Nucleus accumbens (tissue), 56 donors: ENCODE measurements at regions not wholly inside any gene's neighbourhood (a gene's known extent, or its start where the extent isn't known, plus 50 kb on each side); places are given as distances from the start of the nearest gene placed in this dataset.
A peak's percentile ranks its signal among the peaks of the same experiment; 100 is the strongest.
"Not testable (repeated sequence)": the region's sequence is repeated elsewhere in the genome, so short reads cannot be mapped to it uniquely, and the experiment has no call there.

ENCODE experiments used
- DNase-seq, 56 donors: peaks; one replicate each; lab custom pipeline; 2025; lab: John Stamatoyannopoulos, UW

DNA sequence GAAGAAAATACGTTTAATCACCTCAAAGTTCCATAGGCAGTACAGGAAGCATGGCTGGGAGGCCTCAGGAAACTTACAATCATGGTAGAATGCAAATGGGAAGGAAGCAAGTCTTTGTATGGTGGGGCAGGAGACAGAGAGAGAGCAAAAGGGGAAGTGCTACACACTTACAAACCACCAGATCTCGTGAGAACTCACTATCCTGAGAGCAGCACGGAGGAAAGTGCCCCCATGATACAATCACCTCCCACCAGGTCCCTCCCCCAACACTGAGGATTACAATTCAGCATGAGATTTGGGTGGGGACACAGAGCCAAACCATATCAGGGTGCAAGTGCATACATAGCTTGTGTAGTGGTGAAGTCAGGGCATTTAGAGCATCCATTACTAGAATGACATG is 92.3 kb upstream of the ANKRD10 start:
- no peak for DNase-seq

DNA sequence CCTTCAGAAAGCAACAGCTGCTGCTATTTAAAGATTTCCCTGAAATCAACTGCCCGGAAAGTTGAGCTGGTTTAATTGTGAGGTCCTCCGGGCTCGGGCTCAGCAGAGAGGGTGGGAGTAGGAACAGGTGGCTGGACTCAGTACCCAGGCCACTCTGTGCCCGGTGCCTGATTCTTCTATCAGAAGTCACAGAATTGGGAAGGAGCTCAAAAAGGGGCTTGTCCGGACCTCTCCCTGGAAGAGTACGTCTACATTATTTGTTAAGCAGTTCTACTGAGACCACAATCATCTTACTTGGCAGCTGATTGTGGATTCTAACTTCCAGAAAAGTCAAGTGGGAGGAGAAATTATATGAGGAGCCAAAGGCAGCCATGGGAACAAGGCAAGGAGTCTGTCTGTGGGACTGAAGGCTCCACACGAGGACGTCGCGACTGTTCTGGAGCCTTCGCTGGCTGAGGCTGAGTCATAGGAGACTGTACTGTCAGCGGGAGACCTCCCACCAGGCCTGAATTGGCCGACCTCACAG is 91.7 kb upstream of the ANKRD10 start:
- peak in 15 of 56 donors; percentile 9 to 66 (median 19) for DNase-seq

DNA sequence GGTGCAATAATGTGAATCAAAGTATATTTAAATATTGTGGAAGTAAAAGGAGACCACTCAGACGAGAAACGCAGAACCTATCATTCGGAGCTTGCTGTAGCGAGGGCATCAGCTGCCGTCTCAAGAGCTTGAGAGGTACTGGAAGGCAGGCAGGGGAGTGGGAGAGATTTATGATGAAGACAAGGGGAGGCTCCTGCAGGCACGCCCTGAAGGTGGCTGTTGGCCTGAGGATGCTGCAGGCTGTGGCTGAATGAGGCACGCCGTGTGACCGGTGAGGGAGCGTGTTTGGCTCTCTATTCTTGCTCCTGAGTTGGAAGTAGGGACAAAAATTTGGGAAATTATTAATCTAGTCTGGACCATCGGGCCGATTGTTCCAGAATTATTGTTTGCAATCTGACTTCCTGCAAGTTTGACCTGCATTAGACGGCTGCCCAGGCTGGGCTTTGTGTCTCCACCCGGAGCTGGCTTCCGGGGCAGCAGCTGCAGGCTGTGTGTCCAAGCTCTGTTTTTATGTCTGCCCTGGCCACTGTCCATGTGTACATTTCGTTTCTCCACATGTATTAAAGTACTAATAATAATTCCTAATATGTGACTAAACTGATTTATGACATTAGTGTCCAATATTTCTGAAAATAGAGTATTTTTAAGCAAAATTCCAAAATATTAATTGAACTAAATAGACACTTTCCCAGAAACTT is 91.1 kb upstream of the ANKRD10 start:
- peak in 1 of 56 donors; percentile 30 for DNase-seq

DNA sequence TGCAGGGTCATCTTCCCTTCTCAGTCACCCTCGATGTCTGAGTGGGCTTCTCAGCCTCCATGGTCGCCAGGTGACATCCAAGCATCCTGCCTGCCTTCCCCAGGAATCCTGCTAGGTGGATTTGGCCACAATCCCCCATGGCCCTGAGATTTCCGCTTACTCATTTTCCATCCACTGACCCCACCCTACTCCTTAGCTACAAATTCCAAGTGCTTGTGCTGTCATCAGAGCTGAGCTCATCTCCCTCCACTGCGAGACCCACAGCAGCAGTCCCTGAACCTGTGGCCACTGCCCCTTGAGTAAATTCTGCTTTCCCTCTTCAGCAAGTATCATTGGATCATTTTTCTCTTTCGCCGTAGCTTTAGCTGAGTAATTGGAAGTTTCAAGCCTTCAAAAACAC is 90.5 kb upstream of the ANKRD10 start:
- no peak for DNase-seq

DNA sequence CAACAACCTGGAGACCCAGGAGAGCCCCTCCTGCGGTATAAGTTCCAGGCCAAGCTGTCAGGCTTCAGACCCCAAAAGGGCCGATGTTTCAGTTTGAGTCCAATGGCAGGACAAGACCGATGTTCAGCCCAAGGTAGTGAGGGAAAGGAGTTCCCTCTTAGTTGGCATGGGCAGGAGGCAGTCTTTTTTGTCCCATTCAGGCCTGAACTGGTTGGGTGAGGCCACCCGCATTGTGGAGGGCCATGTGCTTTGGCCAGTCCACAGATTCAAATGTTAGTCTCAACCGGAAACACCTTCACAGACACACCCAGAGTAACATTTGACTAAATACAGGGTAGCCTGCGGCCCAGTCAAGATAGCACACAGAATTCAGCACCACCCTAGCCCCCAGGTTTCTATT is 89.6 kb upstream of the ANKRD10 start:
- no peak for DNase-seq

DNA sequence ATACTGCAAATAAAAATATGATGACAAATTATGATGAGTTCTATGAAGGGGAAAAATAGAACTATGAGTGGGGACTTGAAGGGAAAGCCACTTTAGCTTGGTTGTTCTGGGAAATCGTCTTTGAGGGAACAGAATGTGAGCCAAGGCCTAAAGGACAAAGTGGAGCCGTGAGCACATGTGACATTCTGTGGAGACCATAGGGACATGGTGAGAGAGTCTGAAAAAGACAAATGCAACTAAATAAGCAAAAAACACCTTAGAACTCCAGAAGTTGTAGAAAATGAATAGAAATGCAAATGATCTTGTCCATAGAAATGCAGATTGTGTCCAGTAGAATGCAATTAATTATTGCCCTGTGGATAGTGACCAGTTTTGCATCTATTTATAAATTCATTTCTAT is 86.8 kb upstream of the ANKRD10 start:
- no peak for DNase-seq

DNA sequence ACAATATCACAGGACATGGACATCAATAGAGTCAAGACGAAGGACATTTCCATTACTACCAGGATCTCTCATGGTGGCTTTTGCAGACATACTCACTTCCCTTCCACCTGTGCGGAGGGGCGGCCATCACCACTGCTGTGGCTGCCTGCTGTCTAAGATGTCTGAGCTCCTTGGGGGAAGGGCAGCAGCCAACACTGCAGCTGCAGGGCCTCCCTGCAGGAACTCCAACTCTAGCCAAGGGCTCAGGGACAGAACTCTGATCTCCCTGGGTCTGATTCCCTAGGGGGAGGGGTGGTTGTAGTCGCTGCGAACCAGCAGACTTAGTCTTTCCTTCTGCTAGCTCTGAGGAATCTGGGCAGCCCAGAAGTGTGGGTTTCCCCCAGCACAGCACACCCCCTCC is 78.9 kb upstream of the ANKRD10 start:
- no peak for DNase-seq

DNA sequence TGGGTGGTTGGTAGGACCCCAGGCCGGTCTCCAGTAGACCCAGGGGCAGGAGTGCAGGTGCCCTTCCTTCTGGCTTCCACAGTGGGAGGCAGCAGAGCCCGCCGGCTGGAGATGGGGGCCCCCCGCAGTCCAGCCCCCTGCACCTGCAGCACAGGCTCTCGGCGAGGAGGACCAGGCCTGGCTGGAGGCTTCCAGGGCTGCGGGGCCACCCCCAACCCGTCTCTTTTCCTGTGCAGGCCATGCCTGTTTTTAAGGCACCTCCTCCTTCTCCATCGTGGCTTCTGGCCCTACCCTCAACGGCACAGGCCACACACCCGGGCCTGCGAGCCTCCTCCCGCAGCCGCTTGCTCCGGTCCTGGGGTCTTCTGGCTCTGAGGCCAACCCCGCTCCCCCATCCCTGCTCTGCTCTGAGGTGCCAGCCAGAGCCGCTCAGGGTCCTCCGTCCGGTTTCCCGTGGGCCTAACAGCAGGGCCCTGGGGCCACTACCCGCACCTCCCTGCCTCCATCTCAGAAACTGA is 77.2 kb upstream of the ANKRD10 start:
- no peak for DNase-seq

DNA sequence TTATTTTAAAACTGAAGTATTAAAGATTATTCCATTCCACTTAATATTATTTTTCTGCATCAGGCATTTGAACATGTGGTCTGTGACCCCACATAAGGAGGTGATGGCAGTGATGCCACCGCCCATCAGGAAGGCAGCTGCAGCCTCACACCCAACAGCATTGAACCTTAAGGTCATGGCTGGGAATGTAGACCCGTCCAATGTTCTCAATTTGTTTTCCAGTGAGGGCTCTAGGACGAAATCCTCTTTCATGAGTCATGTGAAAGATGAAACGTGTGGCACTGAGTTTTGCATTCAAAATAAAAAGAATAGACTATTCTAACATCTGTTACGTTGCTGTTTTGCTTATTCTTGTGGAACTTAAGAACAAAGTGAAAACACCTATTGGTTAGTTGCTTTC is 74.5 kb upstream of the ANKRD10 start:
- DNase-seq = no peak

DNA sequence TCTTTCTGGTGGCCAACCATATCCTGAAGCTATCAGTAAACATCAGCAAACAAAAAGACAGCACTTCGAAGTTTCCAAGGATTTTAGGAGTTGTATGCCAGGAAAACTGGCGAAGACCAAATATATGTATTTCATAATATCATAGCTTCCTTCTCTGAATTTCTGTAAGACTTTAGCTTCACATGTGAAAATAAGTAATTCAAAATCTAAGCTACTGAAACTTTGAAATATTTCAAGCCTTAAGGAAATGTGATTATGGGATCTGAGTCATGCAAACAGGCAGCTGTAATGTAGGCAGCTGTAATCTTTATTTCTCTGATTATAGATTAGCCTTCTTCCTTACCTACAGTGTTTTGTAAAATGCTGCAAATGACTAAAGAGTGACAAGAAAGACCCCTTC is 70.7 kb upstream of the ANKRD10 start:
- DNase-seq = no peak

DNA sequence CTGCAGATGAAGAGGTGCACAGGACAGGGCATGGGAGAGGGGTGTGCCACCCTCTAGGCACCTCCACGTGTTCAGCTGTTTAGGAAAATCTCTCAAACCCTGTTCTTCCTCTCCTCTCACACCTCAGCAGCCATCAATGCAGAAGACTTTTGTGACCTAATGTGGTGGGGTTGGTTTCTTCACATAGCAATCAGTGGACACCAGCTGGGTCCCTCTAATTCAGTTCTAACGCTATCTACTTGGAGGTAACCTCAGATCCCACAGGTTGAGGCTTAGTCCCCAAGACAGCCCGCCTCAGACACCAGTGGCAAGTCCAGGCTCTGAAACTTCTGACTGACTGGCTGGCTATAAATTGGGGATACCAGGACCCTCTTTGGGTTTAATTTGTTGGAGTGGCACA is 69.9 kb upstream of the ANKRD10 start:
- no peak for DNase-seq

DNA sequence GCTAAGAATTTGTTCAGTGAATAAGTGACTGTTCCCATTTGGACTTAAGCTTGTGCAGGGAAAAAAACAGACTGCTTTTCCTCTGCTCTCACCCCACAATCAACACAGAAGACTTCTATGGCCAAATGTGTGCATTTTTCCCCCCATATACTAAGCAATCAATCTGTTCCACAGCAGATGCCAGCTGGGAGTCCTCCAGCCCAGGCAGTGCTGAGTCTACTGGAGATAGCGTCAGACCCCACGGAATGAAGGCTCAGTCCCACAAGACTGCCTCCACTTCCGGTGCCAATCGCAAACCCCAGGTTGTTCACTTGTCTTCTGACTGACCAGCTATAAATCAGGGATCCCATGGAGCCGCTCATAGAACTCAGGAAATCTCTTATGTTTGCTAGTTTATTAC is 69.5 kb upstream of the ANKRD10 start:
- no peak for DNase-seq

DNA sequence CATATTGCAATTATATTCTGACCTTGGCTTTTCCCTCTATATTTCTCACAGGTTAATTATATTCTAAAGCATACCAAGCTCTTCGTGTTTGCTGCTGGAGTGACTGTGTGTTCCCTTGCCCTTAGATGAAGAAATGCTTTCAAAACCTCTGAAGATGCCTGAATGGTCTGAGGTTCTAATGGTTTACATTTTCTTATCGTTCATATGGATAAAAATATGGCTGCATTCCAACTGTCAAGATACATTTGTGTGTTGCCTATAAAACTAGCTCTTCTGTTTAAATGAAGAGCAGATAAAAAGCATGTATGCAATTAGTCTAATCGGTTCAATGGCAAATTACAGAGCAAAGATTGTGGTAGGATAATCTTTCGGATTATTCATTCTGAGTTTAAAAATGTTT is 68.4 kb upstream of the ANKRD10 start:
- DNase-seq = no peak

DNA sequence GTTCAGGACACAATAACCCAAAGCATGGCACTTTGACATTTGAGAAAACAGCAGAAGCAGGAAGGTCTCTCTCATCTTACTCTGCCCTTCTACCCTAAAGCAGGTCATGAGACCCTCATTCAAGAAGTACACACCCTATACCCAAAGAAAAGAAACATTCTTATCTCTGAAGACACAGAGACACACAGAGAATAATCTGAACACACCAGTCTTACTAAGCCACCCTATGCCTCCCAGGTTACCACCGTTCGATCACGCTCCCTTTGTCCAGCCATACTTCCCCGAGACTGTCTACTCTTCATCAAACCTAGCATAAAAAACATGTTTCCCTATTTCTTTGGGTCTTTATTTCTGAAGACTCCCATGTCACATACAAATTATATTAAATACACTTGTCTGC is 66.5 kb upstream of the ANKRD10 start:
- DNase-seq = no peak

DNA sequence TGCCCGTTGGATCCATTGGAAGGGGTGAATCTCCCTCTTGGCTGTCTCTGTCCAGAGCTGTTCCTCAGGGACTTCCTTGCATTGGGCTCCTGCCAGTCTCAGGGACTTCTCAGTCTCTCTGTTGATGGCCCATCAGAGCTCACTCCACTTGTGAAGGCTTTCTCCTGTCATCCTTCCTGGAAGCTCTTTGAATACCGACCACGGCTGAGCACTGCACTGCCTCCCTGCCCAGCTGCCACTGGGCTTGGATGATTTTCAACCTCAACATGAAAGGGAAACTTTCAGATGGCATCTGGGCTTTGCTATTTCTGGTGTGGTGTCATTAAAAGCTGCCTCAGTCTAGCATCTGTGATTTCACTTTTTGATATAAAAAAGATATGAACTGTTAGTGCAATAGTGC is 66.1 kb upstream of the ANKRD10 start:
- DNase-seq = no peak

DNA sequence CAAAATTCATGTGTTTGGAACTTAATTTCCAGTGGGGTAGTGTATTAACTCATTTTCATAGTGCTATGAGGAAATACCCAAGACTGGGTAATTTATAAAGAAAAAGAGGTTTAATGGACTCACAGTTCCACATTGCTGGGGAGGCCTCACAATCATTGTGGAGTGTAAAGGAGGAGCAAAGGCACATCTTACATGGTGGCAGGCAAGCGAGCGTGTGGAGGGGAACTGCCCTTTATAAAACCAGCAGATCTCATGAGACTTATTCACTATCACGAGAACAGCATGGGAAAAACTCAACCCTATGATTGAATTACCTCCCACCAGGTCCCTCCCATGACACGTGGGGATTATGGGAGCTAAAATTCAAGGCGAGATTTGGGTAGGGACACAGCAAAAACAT is 64.3 kb upstream of the ANKRD10 start:
- not testable (repeated sequence) for DNase-seq

DNA sequence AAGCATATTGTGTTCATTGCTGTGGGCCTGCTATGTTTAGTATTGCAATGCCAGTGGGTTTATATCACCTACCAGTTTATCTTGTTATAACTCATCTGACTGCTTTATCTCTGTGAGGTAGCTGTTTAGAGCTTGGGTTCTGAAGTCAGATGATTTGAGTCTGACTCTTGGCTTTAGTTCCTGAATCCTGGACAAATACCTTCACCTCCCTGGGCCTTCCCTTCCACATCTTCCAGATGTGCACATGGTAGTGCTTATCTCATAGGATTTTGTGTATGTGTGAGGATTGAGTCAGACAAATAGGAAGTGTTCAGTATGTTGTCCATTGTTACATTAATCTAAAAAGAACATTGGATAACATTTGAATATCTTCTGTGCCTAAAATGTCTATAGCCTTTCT is 63.5 kb upstream of the ANKRD10 start:
- no peak for DNase-seq

DNA sequence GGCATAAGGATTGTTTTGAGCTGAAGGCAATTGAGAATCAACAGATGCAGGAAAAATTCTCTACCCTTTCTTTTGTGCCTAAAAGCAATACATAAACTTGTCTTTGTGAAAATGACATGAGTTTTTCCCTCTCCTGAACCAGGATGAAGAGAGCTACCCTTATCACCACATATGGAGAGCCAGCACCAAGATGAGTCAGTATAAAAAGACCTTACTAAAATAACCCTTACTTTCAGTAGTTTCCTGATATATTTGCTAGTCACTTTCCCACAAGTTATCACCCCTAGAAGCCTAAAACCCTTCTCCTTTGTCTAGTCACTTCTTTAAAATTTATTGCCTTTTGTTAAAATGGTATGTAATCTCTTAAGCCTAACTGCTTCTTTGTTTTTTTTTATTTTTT is 61.9 kb upstream of the ANKRD10 start:
- no peak for DNase-seq

DNA sequence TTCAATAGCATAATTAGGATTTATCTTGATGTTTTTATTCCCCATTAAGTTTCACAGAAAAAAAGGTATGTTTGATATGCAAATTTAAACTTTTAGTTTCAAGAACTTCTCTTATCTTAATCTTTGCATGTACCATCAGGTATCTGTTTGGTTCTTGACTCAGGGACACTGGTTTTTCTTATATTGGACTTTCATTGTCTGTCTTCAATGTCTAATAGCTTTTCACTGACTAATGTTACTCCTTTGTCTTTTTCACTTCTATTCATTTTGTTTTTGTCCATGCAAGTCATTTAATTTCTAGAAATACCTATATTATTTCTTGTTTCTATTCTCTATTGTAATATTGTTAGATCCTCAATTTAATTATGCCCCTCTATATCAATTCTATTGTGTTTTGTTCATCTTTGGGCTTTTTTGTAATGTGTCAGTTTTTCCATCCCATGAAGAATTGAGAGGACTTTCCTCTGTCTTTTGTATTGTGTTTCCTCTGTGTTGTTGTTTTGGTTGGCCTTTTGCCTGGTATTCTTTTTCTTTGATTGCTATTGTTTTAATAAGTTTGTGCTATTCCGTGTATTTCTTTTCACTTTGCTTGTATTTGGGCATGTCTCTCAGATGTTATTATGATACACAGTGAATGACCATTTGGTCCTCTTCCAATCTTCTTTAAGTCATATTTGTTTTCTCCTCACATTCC is 58.3 kb upstream of the ANKRD10 start:
- DNase-seq = no peak

DNA sequence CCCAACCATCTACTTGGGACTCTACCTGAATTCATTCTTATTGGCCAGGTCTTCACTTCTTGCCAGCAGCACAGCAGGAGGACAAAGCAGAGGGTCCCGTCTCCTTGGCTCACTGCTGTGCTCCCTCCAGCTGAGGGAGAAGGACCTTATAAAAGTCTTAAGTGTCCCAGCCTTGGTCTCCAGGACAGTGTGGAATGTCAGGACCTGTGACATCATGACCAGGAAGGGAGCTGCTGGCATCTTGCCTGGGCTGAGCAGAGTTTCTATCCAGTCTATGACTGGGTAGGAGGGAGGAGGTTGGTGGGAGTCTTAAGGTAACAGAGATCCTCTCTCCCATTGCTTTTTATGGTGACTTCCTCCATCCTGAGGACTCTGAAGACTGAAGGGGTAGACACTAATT is 56.6 kb upstream of the ANKRD10 start:
- DNase-seq = no peak

DNA sequence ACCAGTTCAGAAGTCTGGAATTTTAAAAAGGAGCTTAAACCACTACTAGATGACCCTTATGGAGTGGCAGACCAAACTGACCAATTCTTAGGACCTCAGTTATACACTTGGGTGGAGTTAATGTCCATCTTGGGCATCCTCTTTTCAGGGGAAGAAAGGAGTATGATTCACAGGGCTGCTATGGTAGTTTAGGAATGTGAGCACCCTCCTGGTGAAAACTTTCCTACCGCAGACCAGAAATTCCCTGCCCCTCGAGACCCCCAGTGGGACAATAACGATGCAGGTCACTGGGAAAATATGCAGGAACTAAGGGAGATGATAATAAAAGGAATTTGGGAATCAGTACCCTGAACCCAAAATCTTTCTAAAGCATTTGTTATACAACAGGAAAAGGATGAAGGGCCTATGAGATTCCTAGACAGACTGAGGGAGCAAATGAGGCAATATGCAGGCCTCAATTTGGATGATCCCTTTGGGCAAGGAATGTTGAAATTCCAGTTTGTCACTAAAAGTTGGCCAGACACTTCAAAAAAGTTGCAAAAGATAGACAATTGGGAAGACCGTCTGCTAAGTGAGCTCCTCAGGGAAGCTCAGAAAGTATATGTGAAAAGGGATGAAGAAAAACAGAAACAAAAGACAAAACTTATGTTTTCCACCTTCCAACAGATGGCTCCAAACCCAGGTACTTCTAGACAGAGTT is 52.4 kb upstream of the ANKRD10 start:
- not testable (repeated sequence) for DNase-seq

DNA sequence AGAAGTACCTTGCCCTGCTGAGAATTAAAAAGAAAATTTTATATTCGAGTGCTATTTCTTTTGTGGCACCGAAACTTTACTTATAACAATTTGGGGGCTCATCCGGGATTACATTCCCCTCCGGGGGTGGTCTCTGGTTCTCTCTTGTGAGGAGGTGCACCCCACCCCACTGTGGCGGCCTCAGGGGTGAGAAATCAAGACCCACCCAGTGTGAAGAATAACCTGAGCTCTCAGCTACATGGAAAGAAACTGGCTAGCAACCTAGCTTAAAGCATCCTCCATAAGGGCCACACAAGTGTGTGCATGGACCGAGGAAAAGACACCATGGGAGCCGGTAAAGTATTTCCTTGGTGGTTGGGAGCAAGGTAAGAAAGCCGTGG is 50.9 kb upstream of the ANKRD10 start:
- DNase-seq = no peak
